PC-9 (cell line): ENCODE measurements at regions not wholly inside any gene's neighbourhood (a gene's known extent, or its start where the extent isn't known, plus 50 kb on each side); places are given as distances from the start of the nearest gene placed in this dataset.

Experiments
- BruUV-seq: library from RNA; stranded (reverse); fragments of 400-500 nt; replicated peaks from 2 replicates; lab custom pipeline; 2021; lab: Mats Ljungman, UMichigan
- CTCF ChIA-PET: fragments of 300-600 bp; sonication (Branson Sonifier 250); formaldehyde crosslinking; loops from one replicate; lab custom pipeline; 2022; ENCODE audit warnings: antibody characterized with exemption; lab: Charles Lee
- POLR2A ChIA-PET: fragments of 300-600 bp; sonication (Branson Sonifier 250); formaldehyde crosslinking; loops from one replicate; lab custom pipeline; 2022; ENCODE audit warnings: antibody characterized with exemption; ENCODE audit not compliant: unreplicated experiment; lab: Charles Lee
- DNase-seq, 2 experiments: peaks; one replicate each; pipeline versions ENCODE4 v3.0.0 to v3.0.0-alpha.2; 2015 to 2022; ENCODE audit warnings: mixed read lengths in 1 of 2
- H2AFZ ChIP-seq: fragments of 200-600 bp; sonication (generic); 2 replicates; pipeline ENCODE4 v1.8.1; 2017; ENCODE audit warnings: antibody characterized with exemption
- H3F3A ChIP-seq: fragments of 200-600 bp; sonication (generic); 2 replicates; pipeline ENCODE4 v1.8.1; 2017; ENCODE audit warnings: antibody characterized with exemption, mild to moderate bottlenecking, low read depth; ENCODE audit not compliant: insufficient read depth
- H3K27ac ChIP-seq: fragments of 200-600 bp; sonication (generic); 2 replicates; pipeline ENCODE4 v1.6.1; 2016; ENCODE audit warnings: mixed run types
- H3K27me3 ChIP-seq: fragments of 200-600 bp; sonication (generic); 2 replicates; pipeline ENCODE4 v1.6.1; 2016; ENCODE audit warnings: low read depth, mixed run types; ENCODE audit not compliant: insufficient read depth
- H3K36me3 ChIP-seq: fragments of 200-600 bp; sonication (generic); 2 replicates; pipeline ENCODE4 v1.6.1; 2016; ENCODE audit warnings: low read depth, mixed run types
- H3K4me1 ChIP-seq: fragments of 200-600 bp; sonication (generic); replicated peaks from 2 replicates; pipeline ENCODE4 v1.6.1; 2016; ENCODE audit warnings: mixed run types; ENCODE audit not compliant: insufficient read depth
- H3K4me2 ChIP-seq: fragments of 200-600 bp; sonication (generic); 2 replicates; pipeline ENCODE4 v1.6.1; 2017; ENCODE audit warnings: mixed run types
- H3K4me3 ChIP-seq: fragments of 200-600 bp; sonication (generic); 2 replicates; pipeline ENCODE4 v1.6.1; 2016; ENCODE audit warnings: mixed run types
- H3K79me2 ChIP-seq: fragments of 200-600 bp; sonication (generic); 2 replicates; pipeline ENCODE4 v1.6.1; 2017; ENCODE audit warnings: low read depth, mixed run types
- H3K9me2 ChIP-seq: fragments of 200-600 bp; sonication (generic); 2 replicates; pipeline ENCODE4 v1.8.1; 2017; ENCODE audit warnings: mild to moderate bottlenecking; ENCODE audit not compliant: insufficient read depth
- H3K9me3 ChIP-seq: fragments of 200-600 bp; sonication (generic); 2 replicates; pipeline ENCODE4 v1.8.1; 2016; ENCODE audit warnings: low read depth; ENCODE audit not compliant: insufficient read depth
- H4K20me1 ChIP-seq: fragments of 200-600 bp; sonication (generic); 2 replicates; pipeline ENCODE4 v1.8.1; 2017; ENCODE audit not compliant: insufficient read depth
- EZH2 ChIP-seq: fragments of 200-600 bp; sonication (generic); IDR thresholded peaks from 2 replicates; pipeline ENCODE4 v1.8.0; 2017; ENCODE audit warnings: antibody characterized with exemption, low read depth
- intact Hi-C: fragments of 100-400 bp; cut with micrococcal nuclease; formaldehyde crosslinking; loops from one replicate; pipeline ENCODE4 v1.10.0; 2022; ENCODE audit not compliant: unreplicated experiment
- TF ChIP-seq, protein P1 (sequence below): fragments of 200-600 bp; sonication (generic); conservative IDR thresholded peaks from 2 replicates; pipeline ENCODE4 v1.6.1; 2017; ENCODE audit warnings: mixed run types, antibody characterized with exemption, mild to moderate bottlenecking, moderate library complexity

DNA sequence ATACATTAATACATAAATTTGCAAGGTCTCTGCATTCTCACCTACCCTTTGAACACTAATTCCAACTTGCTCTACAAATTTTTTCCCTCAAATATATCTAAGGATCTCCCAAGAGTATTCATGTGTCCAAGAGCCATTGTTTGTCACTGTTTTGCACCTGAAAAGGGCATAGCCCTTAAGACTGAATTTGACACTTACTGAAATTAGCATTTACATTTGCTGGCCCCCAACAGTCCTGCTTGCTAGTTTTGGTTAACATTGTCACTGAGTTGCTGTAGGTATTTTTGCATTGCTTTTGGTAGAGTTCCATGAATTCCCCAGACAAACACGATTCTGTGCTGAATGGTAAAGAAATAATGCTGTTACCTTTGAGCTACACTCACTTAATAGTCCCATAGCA, 57.3 kb downstream of the KCNA4 start:
- H3K9me3 ChIP-seq = no peaks in the 10 kb centered on the region
- no peaks in the 10 kb centered on the region for H3F3A ChIP-seq
- POLR2A ChIA-PET = no interaction called here
- intact Hi-C loops = no loop called here
- H3K36me3 ChIP-seq = no peaks in the 10 kb centered on the region
- H3K4me3 ChIP-seq = no peak overlapping the region
- no TSS peak for BruUV-seq
- no peaks in the 10 kb centered on the region; the same call in 1 of the 2 replicates for H4K20me1 ChIP-seq
- H3K9me2 ChIP-seq = no peaks in the 10 kb centered on the region
- H2AFZ ChIP-seq = no peak overlapping the region
- H3K4me1 ChIP-seq = no peaks in the 10 kb centered on the region
- TF ChIP-seq, protein P1, sequence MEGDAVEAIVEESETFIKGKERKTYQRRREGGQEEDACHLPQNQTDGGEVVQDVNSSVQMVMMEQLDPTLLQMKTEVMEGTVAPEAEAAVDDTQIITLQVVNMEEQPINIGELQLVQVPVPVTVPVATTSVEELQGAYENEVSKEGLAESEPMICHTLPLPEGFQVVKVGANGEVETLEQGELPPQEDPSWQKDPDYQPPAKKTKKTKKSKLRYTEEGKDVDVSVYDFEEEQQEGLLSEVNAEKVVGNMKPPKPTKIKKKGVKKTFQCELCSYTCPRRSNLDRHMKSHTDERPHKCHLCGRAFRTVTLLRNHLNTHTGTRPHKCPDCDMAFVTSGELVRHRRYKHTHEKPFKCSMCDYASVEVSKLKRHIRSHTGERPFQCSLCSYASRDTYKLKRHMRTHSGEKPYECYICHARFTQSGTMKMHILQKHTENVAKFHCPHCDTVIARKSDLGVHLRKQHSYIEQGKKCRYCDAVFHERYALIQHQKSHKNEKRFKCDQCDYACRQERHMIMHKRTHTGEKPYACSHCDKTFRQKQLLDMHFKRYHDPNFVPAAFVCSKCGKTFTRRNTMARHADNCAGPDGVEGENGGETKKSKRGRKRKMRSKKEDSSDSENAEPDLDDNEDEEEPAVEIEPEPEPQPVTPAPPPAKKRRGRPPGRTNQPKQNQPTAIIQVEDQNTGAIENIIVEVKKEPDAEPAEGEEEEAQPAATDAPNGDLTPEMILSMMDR = no peak
- TF ChIP-seq EZH2 = no peak
- no peak overlapping the region for H3K27ac ChIP-seq
- no peak overlapping the region for H3K4me2 ChIP-seq
- DNase-seq = no peak
- no peaks in the 10 kb centered on the region for H3K79me2 ChIP-seq
- CTCF ChIA-PET = no interaction called here
- H3K27me3 ChIP-seq = no peaks in the 10 kb centered on the region

DNA sequence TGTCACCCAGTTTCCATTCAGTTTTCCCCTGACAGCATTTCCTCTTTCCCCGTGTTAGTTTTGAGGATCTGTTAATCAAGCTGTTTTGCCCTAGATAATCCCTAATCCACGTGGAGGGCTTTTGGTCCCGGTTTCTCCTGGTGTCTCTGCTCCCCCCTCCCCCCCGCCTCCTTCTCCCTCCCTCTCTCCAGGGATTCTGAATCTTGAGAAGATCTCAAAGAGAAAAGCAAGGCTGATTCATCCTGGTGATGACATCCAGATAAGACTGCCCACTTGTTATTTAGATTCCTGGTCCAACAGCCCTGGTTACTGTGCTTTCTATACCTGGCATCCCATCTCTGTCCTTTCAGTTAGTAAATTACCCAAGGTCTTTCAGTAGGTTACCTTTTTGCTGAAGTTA, 59.4 kb downstream of the KCNA4 start:
- no peaks in the 10 kb centered on the region for H3K27me3 ChIP-seq
- H2AFZ ChIP-seq = no peak overlapping the region
- no peak for DNase-seq
- H3K9me2 ChIP-seq = no peaks in the 10 kb centered on the region
- no TSS peak for BruUV-seq
- H4K20me1 ChIP-seq = no peaks in the 10 kb centered on the region; the same call in 1 of the 2 replicates
- no peaks in the 10 kb centered on the region for H3F3A ChIP-seq
- intact Hi-C loops = no loop called here
- no peaks in the 10 kb centered on the region for H3K79me2 ChIP-seq
- POLR2A ChIA-PET = no interaction called here
- no peak overlapping the region for H3K4me2 ChIP-seq
- H3K4me3 ChIP-seq = no peak overlapping the region
- no peaks in the 10 kb centered on the region for H3K4me1 ChIP-seq
- H3K9me3 ChIP-seq = no peaks in the 10 kb centered on the region
- no peak overlapping the region for H3K27ac ChIP-seq
- CTCF ChIA-PET = no interaction called here
- TF ChIP-seq EZH2 = no peak
- TF ChIP-seq, protein P1 = no peak
- no peaks in the 10 kb centered on the region for H3K36me3 ChIP-seq

DNA sequence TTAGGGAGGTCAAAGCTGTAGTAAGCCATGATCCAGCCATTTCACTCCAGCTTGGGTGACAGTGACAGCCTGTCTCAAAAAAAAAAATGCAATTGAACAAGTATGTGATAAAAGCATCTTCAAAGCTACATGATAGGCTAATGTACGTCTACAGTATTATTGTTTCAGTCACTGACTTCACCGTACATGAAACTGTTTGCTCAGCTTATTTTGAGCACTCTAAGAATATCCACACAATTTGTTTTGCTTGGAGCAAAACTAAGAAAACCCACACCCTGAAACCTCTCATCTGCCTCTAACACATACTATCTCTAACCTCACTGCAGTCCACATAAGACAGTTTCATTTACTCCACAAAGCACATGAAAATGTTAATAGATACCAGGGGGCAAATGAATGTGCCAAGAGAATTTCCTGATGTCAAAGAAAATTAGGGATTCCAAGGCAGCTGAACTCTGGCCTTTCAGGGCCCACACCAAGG, 60.7 kb downstream of the KCNA4 start:
- Histone ChIP-seq H3K4me2 (no peak overlapping the region), H3K9me3 (no peaks in the 10 kb centered on the region), H3F3A (no peaks in the 10 kb centered on the region), H2AFZ (no peak overlapping the region), H3K79me2 (no peaks in the 10 kb centered on the region), H4K20me1 (no peaks in the 10 kb centered on the region; the same call in 1 of the 2 replicates), H3K27ac (no peak overlapping the region), H3K27me3 (no peaks in the 10 kb centered on the region), H3K36me3 (no peaks in the 10 kb centered on the region), H3K9me2 (no peaks in the 10 kb centered on the region), H3K4me3 (no peak overlapping the region), H3K4me1 (no peaks in the 10 kb centered on the region)
- intact Hi-C loops = no loop called here
- TF ChIP-seq, protein P1 = no peak
- TF ChIP-seq EZH2 = no peak
- BruUV-seq = no TSS peak
- ChIA-PET POLR2A (no interaction called here), CTCF (no interaction called here)
- no peak for DNase-seq
